VCaP (cell line): ENCODE measurements at regions not wholly inside any gene's neighbourhood (a gene's known extent, or its start where the extent isn't known, plus 50 kb on each side); places are given as distances from the start of the nearest gene placed in this dataset.

Experiments
- H3K27ac ChIP-seq: fragments of 450-650 bp; 2 replicates; pipeline ENCODE4 v1.5.1; 2017
- TF ChIP-seq, protein P1 (sequence below): fragments of 450-650 bp; conservative IDR thresholded peaks from 2 replicates; pipeline ENCODE4 v1.5.1; 2017; ENCODE audit warnings: mild to moderate bottlenecking, moderate library complexity

DNA sequence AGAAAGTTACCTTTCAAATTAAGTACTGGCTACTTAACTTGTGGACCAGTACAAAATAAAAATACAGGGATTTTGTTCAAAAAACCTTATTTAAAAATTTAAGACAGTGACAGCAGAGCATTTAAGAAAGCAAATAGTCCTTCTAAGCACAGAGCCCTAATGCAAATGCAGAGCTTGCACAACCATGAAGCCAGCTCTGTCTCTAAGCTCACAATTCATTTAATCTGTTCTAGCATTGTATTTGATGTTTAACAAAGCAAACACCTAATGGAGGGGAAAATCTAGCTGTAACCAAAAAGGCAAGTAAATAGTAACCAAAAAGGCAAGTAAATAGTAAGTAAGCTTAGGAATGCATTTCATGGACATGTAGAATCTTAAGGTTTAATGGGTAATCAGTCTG lies 138.7 kb upstream of the GHR start:
- TF ChIP-seq, protein P1, sequence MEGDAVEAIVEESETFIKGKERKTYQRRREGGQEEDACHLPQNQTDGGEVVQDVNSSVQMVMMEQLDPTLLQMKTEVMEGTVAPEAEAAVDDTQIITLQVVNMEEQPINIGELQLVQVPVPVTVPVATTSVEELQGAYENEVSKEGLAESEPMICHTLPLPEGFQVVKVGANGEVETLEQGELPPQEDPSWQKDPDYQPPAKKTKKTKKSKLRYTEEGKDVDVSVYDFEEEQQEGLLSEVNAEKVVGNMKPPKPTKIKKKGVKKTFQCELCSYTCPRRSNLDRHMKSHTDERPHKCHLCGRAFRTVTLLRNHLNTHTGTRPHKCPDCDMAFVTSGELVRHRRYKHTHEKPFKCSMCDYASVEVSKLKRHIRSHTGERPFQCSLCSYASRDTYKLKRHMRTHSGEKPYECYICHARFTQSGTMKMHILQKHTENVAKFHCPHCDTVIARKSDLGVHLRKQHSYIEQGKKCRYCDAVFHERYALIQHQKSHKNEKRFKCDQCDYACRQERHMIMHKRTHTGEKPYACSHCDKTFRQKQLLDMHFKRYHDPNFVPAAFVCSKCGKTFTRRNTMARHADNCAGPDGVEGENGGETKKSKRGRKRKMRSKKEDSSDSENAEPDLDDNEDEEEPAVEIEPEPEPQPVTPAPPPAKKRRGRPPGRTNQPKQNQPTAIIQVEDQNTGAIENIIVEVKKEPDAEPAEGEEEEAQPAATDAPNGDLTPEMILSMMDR: no peak
- H3K27ac ChIP-seq: no peak overlapping the region

DNA sequence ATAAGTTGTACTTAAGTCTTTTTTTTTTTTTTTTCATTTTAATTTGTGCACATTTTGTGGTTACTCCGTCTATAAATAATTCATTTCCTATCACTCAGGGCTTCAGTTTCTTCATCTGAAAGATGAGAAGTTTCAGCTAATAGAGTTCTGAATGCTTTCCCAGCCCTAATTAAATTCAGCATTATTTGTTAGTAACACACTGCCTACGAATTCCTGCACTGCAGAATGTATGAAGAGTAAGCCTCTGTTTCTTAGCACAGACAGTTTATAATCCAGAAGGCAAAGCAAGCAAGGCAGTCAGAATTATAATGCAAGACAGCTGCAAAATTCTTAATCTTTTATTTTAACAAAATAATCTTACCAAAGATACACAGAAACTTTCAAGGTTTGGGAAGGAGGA lies 138.0 kb upstream of the GHR start:
- TF ChIP-seq, protein P1: no peak
- H3K27ac ChIP-seq: no peak overlapping the region

GRCh38 chr5:42300496-42300895 lies 122.7 kb upstream of the GHR start:
- no peak overlapping the region for H3K27ac ChIP-seq
- TF ChIP-seq, protein P1: no peak

- no peak overlapping the region for H3K27ac ChIP-seq
- TF ChIP-seq, protein P1: no peak
Measured at GRCh38 chr5:42301349-42301748, 121.9 kb upstream of the GHR start.

GRCh38 chr5:42302186-42302585 lies 121.1 kb upstream of the GHR start:
- no peak overlapping the region for H3K27ac ChIP-seq
- TF ChIP-seq, protein P1: no peak

GRCh38 chr5:42306287-42306686 lies 117.0 kb upstream of the GHR start:
- H3K27ac ChIP-seq: no peak overlapping the region
- TF ChIP-seq, protein P1: no peak

- TF ChIP-seq, protein P1: no peak
- no peak overlapping the region for H3K27ac ChIP-seq
Measured at GRCh38 chr5:42309865-42310264, 113.4 kb upstream of the GHR start.

GRCh38 chr5:42315214-42315613 lies 108.0 kb upstream of the GHR start:
- TF ChIP-seq, protein P1: no peak

More at GRCh38 chr5:42315214-42315613, 108.0 kb upstream of the GHR start:
- H3K27ac ChIP-seq: no peak overlapping the region
